Vagina (tissue), 2 donors: ENCODE measurements at regions not wholly inside any gene's neighbourhood (a gene's known extent, or its start where the extent isn't known, plus 50 kb on each side); places are given as distances from the start of the nearest gene placed in this dataset.

Experiments used
- CTCF ChIP-seq, 3 experiments: fragments of 450-650 bp in 2 of 3; fragments of 200-600 bp in 1 of 3; sonication (generic) in 1 of 3; IDR thresholded peaks; one replicate each; pipeline ENCODE4 v1.5.1; 2017 to 2019; ENCODE audit warnings: antibody characterized with exemption in 3 of 3, mild to moderate bottlenecking in 2 of 3, moderate library complexity in 2 of 3
- POLR2A ChIP-seq, 2 donors: fragments of 450-650 bp; IDR thresholded peaks; one replicate each; pipeline ENCODE4 v1.6.1; 2017; ENCODE audit warnings: antibody characterized with exemption in 2 of 2, mild to moderate bottlenecking in 2 of 2, moderate library complexity in 2 of 2

DNA sequence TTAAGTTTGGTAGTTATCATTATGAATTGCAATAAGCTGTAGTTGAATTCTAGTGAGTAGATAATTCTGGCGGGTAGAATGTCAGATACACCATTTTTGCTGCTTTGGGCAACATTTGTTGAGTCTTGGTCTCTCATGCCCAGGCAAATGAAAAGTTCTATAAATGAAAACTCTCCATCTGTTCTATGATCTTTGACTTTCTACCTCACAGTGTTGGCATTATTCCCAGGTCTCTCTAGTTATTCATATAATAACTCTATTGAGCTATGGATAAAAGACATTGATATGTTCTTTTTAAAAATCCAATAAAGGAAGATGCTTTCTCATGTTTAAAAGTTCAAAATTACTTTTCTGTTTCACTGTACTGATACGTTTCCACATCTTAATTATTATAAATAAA lies 415.3 kb upstream of the SEMA3D start:
- no peak for TF ChIP-seq CTCF (IDR thresholded peaks at IDR 0.05)
- no peak for TF ChIP-seq POLR2A (IDR thresholded peaks at IDR 0.05)
